Cortex of kidney (tissue), 1 donor: ENCODE measurements at regions not wholly inside any gene's neighbourhood (a gene's known extent, or its start where the extent isn't known, plus 50 kb on each side); places are given as distances from the start of the nearest gene placed in this dataset.

ENCODE experiments used
- DNase-seq: peaks from one replicate; lab custom pipeline; 2025; lab: John Stamatoyannopoulos, UW

- no peak for DNase-seq
Measured at GRCh38 chr13:83940742-83941141, 58.5 kb upstream of the SLITRK1 start.

DNA sequence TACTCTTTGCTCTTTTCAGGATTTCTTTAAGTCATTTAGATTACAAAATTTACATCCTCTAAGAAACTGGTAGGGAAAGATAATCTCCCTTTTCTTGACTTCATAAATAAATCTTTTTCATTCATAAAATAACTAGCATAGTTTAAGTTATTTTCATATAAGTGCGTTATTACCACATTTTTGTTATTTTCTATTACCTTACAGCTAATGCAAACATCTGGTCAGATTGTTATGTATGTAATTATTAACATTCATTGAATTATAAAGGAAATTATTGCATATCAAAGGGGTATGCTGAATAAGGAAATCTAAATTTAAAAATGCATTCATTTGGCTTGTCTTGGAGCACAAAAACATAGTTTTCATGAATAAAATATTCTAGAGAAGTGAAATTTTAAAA is 55.3 kb upstream of the SLITRK1 start:
- no peak for DNase-seq

GRCh38 chr13:83935566-83935965 is 53.3 kb upstream of the SLITRK1 start:
- DNase-seq = no peak
